Endothelial cell of umbilical vein (primary cell): ENCODE measurements at regions not wholly inside any gene's neighbourhood (a gene's known extent, or its start where the extent isn't known, plus 50 kb on each side); places are given as distances from the start of the nearest gene placed in this dataset.

ENCODE experiments used
- BruUV-seq: library from RNA; stranded (reverse); fragments of 400-500 nt; replicated peaks from 2 replicates; lab custom pipeline; 2021; lab: Mats Ljungman, UMichigan
- CTCF ChIA-PET: fragments of 300-600, 350-600 bp; sonication (Branson Sonifier 250); formaldehyde crosslinking; loops from one replicate; lab custom pipeline; 2021; ENCODE audit warnings: antibody characterized with exemption, inconsistent platforms; lab: Charles Lee
- POLR2A ChIA-PET: fragments of 300-600, 350-600 bp; sonication (Branson Sonifier 250); formaldehyde crosslinking; loops from one replicate; lab custom pipeline; 2021; ENCODE audit warnings: antibody characterized with exemption, inconsistent platforms; lab: Charles Lee
- DNase-seq: peaks from one replicate; pipeline ENCODE4 v3.0.0-alpha.2; 2011; ENCODE audit warnings: low read depth, low spot score
- FAIRE-seq: peaks from 2 replicates; lab custom pipeline; 2011; peaks lifted over from hg19 to GRCh38; lab: Jason Lieb, UNC
- H2AFZ ChIP-seq: 2 replicates; pipeline ENCODE4 v1.6.0; 2012; ENCODE audit warnings: low read depth, low read length, control low read depth, inconsistent platforms
- H3K27ac ChIP-seq: 2 replicates; pipeline ENCODE4 v1.5.1; 2011; ENCODE audit warnings: low read depth, mild to moderate bottlenecking, control low read depth, low read length, moderate library complexity; ENCODE audit not compliant: insufficient read depth
- H3K27me3 ChIP-seq, 2 experiments: 2 replicates each; pipeline versions ENCODE4 v1.6.0 to v1.6.1; 2011; ENCODE audit warnings: low read length in 2 of 2, mixed read lengths in 1 of 2; ENCODE audit not compliant: control insufficient read depth in 2 of 2, insufficient read depth in 2 of 2
- H3K36me3 ChIP-seq, 2 experiments: 2 replicates in 1 of 2; 3 replicates in 1 of 2; pipeline ENCODE4 v1.5.1; 2011; ENCODE audit warnings: low read length in 2 of 2, mild to moderate bottlenecking in 1 of 2, moderate library complexity in 1 of 2; ENCODE audit not compliant: control insufficient read depth in 2 of 2, insufficient read depth in 2 of 2; ENCODE audit errors: extremely low read depth in 1 of 2
- H3K4me1 ChIP-seq: 3 replicates; pipeline ENCODE4 v1.5.1; 2011; ENCODE audit warnings: mild to moderate bottlenecking, low read length; ENCODE audit not compliant: control insufficient read depth, insufficient read depth; ENCODE audit errors: extremely low read depth
- H3K4me2 ChIP-seq: 2 replicates; pipeline ENCODE4 v1.6.1; 2011; ENCODE audit warnings: low read length, control low read depth, mixed read lengths; ENCODE audit not compliant: insufficient read depth
- H3K4me3 ChIP-seq, 3 experiments: fragments of 200-600 bp in 1 of 3; sonication (generic), shearing (Covaris generic) in 1 of 3; replicated peaks in 1 of 3; 2 replicates each; pipeline ENCODE4 v1.5.1; 2011 to 2016; ENCODE audit warnings: control low read depth in 3 of 3, low read length in 3 of 3, mild to moderate bottlenecking in 2 of 3, inconsistent platforms in 1 of 3, low read depth in 1 of 3, moderate library complexity in 1 of 3; ENCODE audit not compliant: insufficient read depth in 1 of 3
- H3K79me2 ChIP-seq: 2 replicates; pipeline ENCODE4 v1.6.0; 2012; ENCODE audit warnings: low read length, inconsistent platforms; ENCODE audit not compliant: control insufficient read depth, insufficient read depth
- H3K9ac ChIP-seq: replicated peaks from 2 replicates; pipeline ENCODE3; 2011; ENCODE audit warnings: low read length, control low read depth; ENCODE audit not compliant: insufficient read depth; ENCODE audit errors: extremely low read depth
- H3K9me1 ChIP-seq: replicated peaks from 3 replicates; pipeline ENCODE4 v1.6.0; 2011; ENCODE audit warnings: mild to moderate bottlenecking, low read length; ENCODE audit not compliant: control insufficient read depth, insufficient read depth; ENCODE audit errors: extremely low read depth
- H3K9me3 ChIP-seq: replicated peaks from 2 replicates; pipeline ENCODE4 v1.5.1; 2012; ENCODE audit warnings: low read length, inconsistent platforms; ENCODE audit not compliant: control insufficient read depth, insufficient read depth
- H4K20me1 ChIP-seq: replicated peaks from 2 replicates; pipeline ENCODE3; 2011; ENCODE audit warnings: mild to moderate bottlenecking, low read length; ENCODE audit not compliant: control insufficient read depth, insufficient read depth; ENCODE audit errors: extremely low read depth
- CTCF ChIP-seq, 2 donors: IDR thresholded peaks; 1 replicate in 1 of 2; 2 replicates in 1 of 2; pipeline ENCODE4 v1.5.1; 2011; ENCODE audit warnings: low read length in 2 of 2, mild to moderate bottlenecking in 2 of 2, moderate library complexity in 2 of 2, control low read depth in 1 of 2, inconsistent platforms in 1 of 2, low read depth in 1 of 2; ENCODE audit not compliant: insufficient read depth in 1 of 2; ENCODE audit errors: extremely low read depth in 1 of 2
- EZH2 ChIP-seq: IDR thresholded peaks from 2 replicates; pipeline ENCODE4 v1.6.1; 2012; ENCODE audit warnings: borderline replicate concordance, low read depth, mild to moderate bottlenecking, moderate library complexity, low read length, inconsistent platforms; ENCODE audit not compliant: severe bottlenecking
- FOS ChIP-seq: IDR thresholded peaks from 2 replicates; pipeline ENCODE4 v1.6.1; 2011; ENCODE audit warnings: mild to moderate bottlenecking, low read length, moderate library complexity, borderline replicate concordance; ENCODE audit not compliant: insufficient read depth
- GATA2 ChIP-seq: IDR thresholded peaks from 2 replicates; pipeline ENCODE4 v1.7.0; 2011; ENCODE audit warnings: low read depth, mild to moderate bottlenecking, moderate library complexity, mixed read lengths, low read length; ENCODE audit not compliant: insufficient read length, insufficient read depth
- JUN ChIP-seq: IDR thresholded peaks from 2 replicates; pipeline ENCODE4 v1.6.1; 2011; ENCODE audit warnings: borderline replicate concordance, low read depth; ENCODE audit not compliant: insufficient read length, insufficient read depth
- MAX ChIP-seq: IDR thresholded peaks from 2 replicates; pipeline ENCODE4 v1.6.1; 2011; ENCODE audit not compliant: insufficient read depth, insufficient read length
- MYC ChIP-seq: IDR thresholded peaks from one replicate; pipeline ENCODE4 v1.6.1; 2011; ENCODE audit warnings: mild to moderate bottlenecking, low read depth, low read length
- POLR2AphosphoS5 ChIP-seq: IDR thresholded peaks from 2 replicates; pipeline ENCODE4 v1.6.1; 2012; ENCODE audit warnings: low read depth, mild to moderate bottlenecking, control low read depth, low read length, moderate library complexity; ENCODE audit not compliant: insufficient read depth
- dilution Hi-C: fragments of 300-500 bp; cut with MboI; formaldehyde crosslinking; loops from one replicate; pipeline ENCODE4 v1.15.0; 2019; ENCODE audit warnings: low sequenced_read_pairs; ENCODE audit not compliant: extremely low pct_ligation_motif_present
- intact Hi-C: fragments of 100-400 bp; cut with micrococcal nuclease; formaldehyde crosslinking; loops from one replicate; pipeline ENCODE4 v1.10.0; 2022

- Histone ChIP-seq H3K79me2 (no peaks in the 10 kb centered on the region), H2AFZ (no peak overlapping the region), H3K9me1 (no peaks in the 10 kb centered on the region), H4K20me1 (no peaks in the 10 kb centered on the region), H3K27ac (no peak overlapping the region), H3K27me3 (peaks cover 0 to 6% of the 10 kb centered on the region in 2 experiments), H3K36me3 (no peaks in the 10 kb centered on the region), H3K4me1 (no peaks in the 10 kb centered on the region), H3K9me3 (no peaks in the 10 kb centered on the region), H3K4me2 (no peak overlapping the region), H3K9ac (no peak overlapping the region), H3K4me3 (no peak overlapping the region)
- ChIA-PET POLR2A (no interaction called here), CTCF (interaction anchor here (0.9 to 1.1 kb wide), 6 partner anchors 209 to 456 kb away, joined by 3 to 5 read pairs (median 4); no protein-coding TSS in a partner anchor)
- dilution Hi-C loops (no loop called here), intact Hi-C loops (loop anchor here (1.0 to 5.0 kb wide), 5 partner anchors 210 to 1248 kb away; no protein-coding TSS in a partner anchor)
- no TSS peak for BruUV-seq
- TF ChIP-seq CTCF (IDR thresholded peaks at IDR 0.05; ENCODE audit: extremely low read depth in 1 of 2, insufficient read depth in 1 of 2, low read depth in 1 of 2, low read length in 2 of 2): peak; percentile 29 to 56
- no peak for TF ChIP-seq MAX
- FAIRE-seq (no peak), DNase-seq (peak; percentile 53)
Measured at GRCh38 chr14:30005114-30005808, 77.6 kb upstream of the PRKD1 start.

- POLR2A ChIA-PET: no interaction called here
Measured at GRCh38 chr14:30006695-30007094, 79.0 kb upstream of the PRKD1 start.

More at GRCh38 chr14:30006695-30007094, 79.0 kb upstream of the PRKD1 start:
- no TSS peak for BruUV-seq
- intact Hi-C loops: loop anchor here (5.0 kb wide), 1 partner anchor 266 kb away; no protein-coding TSS in a partner anchor
- FAIRE-seq (no peak), DNase-seq (no peak)
- Histone ChIP-seq H3K27ac (no peak overlapping the region), H3K9ac (no peak overlapping the region), H2AFZ (no peak overlapping the region), H3K4me1 (no peaks in the 10 kb centered on the region), H3K27me3 (peaks cover 0 to 2% of the 10 kb centered on the region in 2 experiments), H3K79me2 (no peaks in the 10 kb centered on the region), H3K9me3 (no peaks in the 10 kb centered on the region), H3K36me3 (no peaks in the 10 kb centered on the region), H4K20me1 (no peaks in the 10 kb centered on the region), H3K4me3 (no peak overlapping the region), H3K4me2 (no peak overlapping the region), H3K9me1 (no peaks in the 10 kb centered on the region)
- TF ChIP-seq CTCF (IDR thresholded peaks at IDR 0.05; ENCODE audit: extremely low read depth in 1 of 2, insufficient read depth in 1 of 2, low read depth in 1 of 2, low read length in 2 of 2): no peak
- TF ChIP-seq JUN: no peak
- no peak for TF ChIP-seq MAX
- TF ChIP-seq FOS: no peak
- TF ChIP-seq EZH2: no peak
- TF ChIP-seq MYC: no peak
- no peak for TF ChIP-seq POLR2AphosphoS5
- no peak for TF ChIP-seq GATA2
- CTCF ChIA-PET: interaction anchor here (1.0 to 1.1 kb wide), 3 partner anchors 264 to 457 kb away, joined by 3 to 5 read pairs (median 4); no protein-coding TSS in a partner anchor
- dilution Hi-C loops: no loop called here
